HG03432 (cell line): ENCODE measurements at regions not wholly inside any gene's neighbourhood (a gene's known extent, or its start where the extent isn't known, plus 50 kb on each side); places are given as distances from the start of the nearest gene placed in this dataset.
"Not testable (repeated sequence)": the region's sequence is repeated elsewhere in the genome, so short reads cannot be mapped to it uniquely, and the experiment has no call there.

Experiments used
- ATAC-seq: cut with Tn5 transposase; IDR thresholded peaks from one replicate; pipeline ENCODE4 v1.9.1; 2021; ENCODE audit warnings: mild to moderate bottlenecking, moderate library complexity; ENCODE audit not compliant: unreplicated experiment

- ATAC-seq = no peak
These were observed 383.6 kb downstream of the SLITRK1 start for GRCh38 chr13:83498481-83499190.

- ATAC-seq = no peak
These were observed 384.2 kb downstream of the SLITRK1 start for GRCh38 chr13:83498045-83498444.

GRCh38 chr13:83496501-83496900, 385.8 kb downstream of the SLITRK1 start:
- ATAC-seq = no peak

- no peak for ATAC-seq
These were observed 397.2 kb downstream of the SLITRK1 start for GRCh38 chr13:83485101-83485500.

- no peak for ATAC-seq
These were observed 411.3 kb downstream of the SLITRK1 start for GRCh38 chr13:83471011-83471410.

- no peak for ATAC-seq
These were observed 412.0 kb downstream of the SLITRK1 start for GRCh38 chr13:83470133-83470797.

- no peak for ATAC-seq
These were observed 428.6 kb downstream of the SLITRK1 start for GRCh38 chr13:83453723-83454122.

- no peak for ATAC-seq
These were observed 429.0 kb downstream of the SLITRK1 start for GRCh38 chr13:83453300-83453699.

GRCh38 chr13:83452292-83452950, 429.9 kb downstream of the SLITRK1 start:
- ATAC-seq = no peak

GRCh38 chr13:83450591-83450990, 431.7 kb downstream of the SLITRK1 start:
- ATAC-seq = no peak

GRCh38 chr13:83449668-83450395, 432.4 kb downstream of the SLITRK1 start:
- no peak for ATAC-seq

GRCh38 chr13:83440465-83440864, 441.8 kb downstream of the SLITRK1 start:
- ATAC-seq = no peak

GRCh38 chr13:83439464-83439863, 442.8 kb downstream of the SLITRK1 start:
- not testable (repeated sequence) for ATAC-seq

- no peak for ATAC-seq
These were observed 458.4 kb downstream of the SLITRK1 start for GRCh38 chr13:83423861-83424260.

- ATAC-seq = no peak
These were observed 458.9 kb downstream of the SLITRK1 start for GRCh38 chr13:83423381-83423780.

- ATAC-seq = no peak
These were observed 467.9 kb downstream of the SLITRK1 start for GRCh38 chr13:83414393-83414792.

GRCh38 chr13:83386609-83387008, 495.7 kb downstream of the SLITRK1 start:
- no peak for ATAC-seq

- no peak for ATAC-seq
These were observed 503.4 kb downstream of the SLITRK1 start for GRCh38 chr13:83378908-83379307.

GRCh38 chr13:83377491-83377890, 504.8 kb downstream of the SLITRK1 start:
- ATAC-seq = no peak

- no peak for ATAC-seq
These were observed 509.5 kb downstream of the SLITRK1 start for GRCh38 chr13:83372786-83373185.

GRCh38 chr13:83365723-83366122, 516.6 kb downstream of the SLITRK1 start:
- no peak for ATAC-seq
